GM12892 (cell line): ENCODE measurements at regions not wholly inside any gene's neighbourhood (a gene's known extent, or its start where the extent isn't known, plus 50 kb on each side); places are given as distances from the start of the nearest gene placed in this dataset.

Source experiments
- DNase-seq: peaks from one replicate; pipeline ENCODE4 v3.0.0; 2011; ENCODE audit not compliant: insufficient read length
- FAIRE-seq: peaks from 2 replicates; lab custom pipeline; 2011; peaks lifted over from hg19 to GRCh38; lab: Jason Lieb, UNC
- POLR2A ChIP-seq: IDR thresholded peaks from 2 replicates; pipeline ENCODE4 v1.6.1; 2011; ENCODE audit warnings: low read depth, low read length, control low read depth
- POLR2AphosphoS5 ChIP-seq: IDR thresholded peaks from 2 replicates; pipeline ENCODE4 v1.6.1; 2011; ENCODE audit warnings: low read depth, low read length, control low read depth
- TAF1 ChIP-seq: IDR thresholded peaks from 2 replicates; pipeline ENCODE4 v1.6.1; 2011; ENCODE audit warnings: low read depth, mild to moderate bottlenecking, control low read depth, low read length, borderline replicate concordance

GRCh38 chr22:49642741-49643140 lies 184.9 kb downstream of the BRD1 start:
- TF ChIP-seq POLR2AphosphoS5 = no peak
- TF ChIP-seq POLR2A = no peak
- TF ChIP-seq TAF1 = no peak
- DNase-seq (no peak), FAIRE-seq (no peak)

GRCh38 chr22:49642331-49642730 lies 185.3 kb downstream of the BRD1 start:
- DNase-seq (no peak), FAIRE-seq (no peak)
- TF ChIP-seq POLR2AphosphoS5 (no peak), TAF1 (no peak), POLR2A (no peak)

GRCh38 chr22:49641770-49642313 lies 185.8 kb downstream of the BRD1 start:
- DNase-seq = no peak
- TF ChIP-seq TAF1 = no peak
- TF ChIP-seq POLR2A = no peak
- no peak for TF ChIP-seq POLR2AphosphoS5
- no peak for FAIRE-seq

GRCh38 chr22:49640366-49641095 lies 187.1 kb downstream of the BRD1 start:
- TF ChIP-seq TAF1 (no peak), POLR2AphosphoS5 (no peak)
- DNase-seq (no peak), FAIRE-seq (no peak)

GRCh38 chr22:49639956-49640355 lies 187.7 kb downstream of the BRD1 start:
- FAIRE-seq (no peak), DNase-seq (no peak)
- TF ChIP-seq POLR2A (no peak), POLR2AphosphoS5 (no peak)

GRCh38 chr22:49638788-49639187 lies 188.9 kb downstream of the BRD1 start:
- no peak for FAIRE-seq
- TF ChIP-seq POLR2A = no peak
- TF ChIP-seq POLR2AphosphoS5 = no peak
- TF ChIP-seq TAF1 = no peak
- no peak for DNase-seq

GRCh38 chr22:49638001-49638400 lies 189.7 kb downstream of the BRD1 start:
- DNase-seq (no peak), FAIRE-seq (no peak)
- TF ChIP-seq POLR2AphosphoS5 (no peak), POLR2A (no peak), TAF1 (no peak)

GRCh38 chr22:49637255-49637760 lies 190.4 kb downstream of the BRD1 start:
- TF ChIP-seq POLR2AphosphoS5 (no peak), POLR2A (no peak), TAF1 (no peak)
- no peak for FAIRE-seq
- no peak for DNase-seq

GRCh38 chr22:49636649-49637048 lies 191.0 kb downstream of the BRD1 start:
- FAIRE-seq = no peak
- no peak for TF ChIP-seq TAF1
- TF ChIP-seq POLR2AphosphoS5 = no peak
- TF ChIP-seq POLR2A = no peak

GRCh38 chr22:49636214-49636613 lies 191.5 kb downstream of the BRD1 start:
- FAIRE-seq (no peak), DNase-seq (no peak)
- TF ChIP-seq POLR2A = no peak
- TF ChIP-seq POLR2AphosphoS5 = no peak

More at GRCh38 chr22:49636649-49637048, 191.0 kb downstream of the BRD1 start:
- no peak for DNase-seq

GRCh38 chr22:49634006-49634772 lies 193.5 kb downstream of the BRD1 start:
- no peak for TF ChIP-seq TAF1
- TF ChIP-seq POLR2A = no peak
- TF ChIP-seq POLR2AphosphoS5 = no peak
- FAIRE-seq (no peak), DNase-seq (no peak)
